Liver (tissue), 3 donors: ENCODE measurements at regions not wholly inside any gene's neighbourhood (a gene's known extent, or its start where the extent isn't known, plus 50 kb on each side); places are given as distances from the start of the nearest gene placed in this dataset.

Source experiments
- EGR1 ChIP-seq, 2 donors: IDR thresholded peaks; 2 replicates each; pipeline ENCODE4 v1.6.1; 2016 to 2018; ENCODE audit warnings: antibody characterized with exemption in 2 of 2, low read depth in 2 of 2
- FOXA1 ChIP-seq: IDR thresholded peaks from 2 replicates; pipeline ENCODE4 v1.6.1; 2016; ENCODE audit warnings: antibody characterized with exemption
- GABPA ChIP-seq, 2 donors: IDR thresholded peaks in 1 of 2; conservative IDR thresholded peaks in 1 of 2; 2 replicates each; pipeline ENCODE4 v1.6.1; 2016; ENCODE audit warnings: antibody characterized with exemption in 2 of 2, mild to moderate bottlenecking in 1 of 2, moderate library complexity in 1 of 2
- HNF4A ChIP-seq, 2 donors: conservative IDR thresholded peaks; 2 replicates each; pipeline ENCODE4 v1.6.1; 2016; ENCODE audit warnings: antibody characterized with exemption in 2 of 2, mild to moderate bottlenecking in 2 of 2
- JUND ChIP-seq, 2 donors: IDR thresholded peaks; 2 replicates each; pipeline ENCODE4 v1.6.1; 2016; ENCODE audit warnings: antibody characterized with exemption in 2 of 2
- RAD21 ChIP-seq, 2 donors: IDR thresholded peaks; 2 replicates each; pipeline ENCODE4 v1.6.1; 2016; ENCODE audit warnings: antibody characterized with exemption in 2 of 2, mild to moderate bottlenecking in 2 of 2
- SP1 ChIP-seq: IDR thresholded peaks from 2 replicates; pipeline ENCODE4 v1.6.1; 2018; ENCODE audit warnings: antibody characterized with exemption, mild to moderate bottlenecking
- TAF1 ChIP-seq: conservative IDR thresholded peaks from 2 replicates; pipeline ENCODE4 v1.6.1; 2016; ENCODE audit warnings: antibody characterized with exemption, mild to moderate bottlenecking
- TF ChIP-seq, protein P1 (sequence below): fragments of 150-350 bp; IDR thresholded peaks from 2 replicates; pipeline ENCODE4 v1.5.1; 2017; ENCODE audit warnings: improper control_type of control experiment, low read depth, low read length; ENCODE audit not compliant: missing input control
- TF ChIP-seq, protein P2 (sequence below): IDR thresholded peaks from 2 replicates; pipeline ENCODE4 v1.6.1; 2016; ENCODE audit warnings: antibody characterized with exemption
- TF ChIP-seq, protein P3 (sequence below): IDR thresholded peaks from 2 replicates; pipeline ENCODE4 v1.6.1; 2016; ENCODE audit warnings: antibody characterized with exemption
- TF ChIP-seq, protein P4 (sequence below): IDR thresholded peaks from 2 replicates; pipeline ENCODE4 v1.6.1; 2016; ENCODE audit warnings: antibody characterized with exemption
- TF ChIP-seq, protein P5 (sequence below): IDR thresholded peaks from 2 replicates; pipeline ENCODE4 v1.6.1; 2016; ENCODE audit warnings: antibody characterized with exemption, mild to moderate bottlenecking
- donor health status: healthy.
- donor health status: healthy.

DNA sequence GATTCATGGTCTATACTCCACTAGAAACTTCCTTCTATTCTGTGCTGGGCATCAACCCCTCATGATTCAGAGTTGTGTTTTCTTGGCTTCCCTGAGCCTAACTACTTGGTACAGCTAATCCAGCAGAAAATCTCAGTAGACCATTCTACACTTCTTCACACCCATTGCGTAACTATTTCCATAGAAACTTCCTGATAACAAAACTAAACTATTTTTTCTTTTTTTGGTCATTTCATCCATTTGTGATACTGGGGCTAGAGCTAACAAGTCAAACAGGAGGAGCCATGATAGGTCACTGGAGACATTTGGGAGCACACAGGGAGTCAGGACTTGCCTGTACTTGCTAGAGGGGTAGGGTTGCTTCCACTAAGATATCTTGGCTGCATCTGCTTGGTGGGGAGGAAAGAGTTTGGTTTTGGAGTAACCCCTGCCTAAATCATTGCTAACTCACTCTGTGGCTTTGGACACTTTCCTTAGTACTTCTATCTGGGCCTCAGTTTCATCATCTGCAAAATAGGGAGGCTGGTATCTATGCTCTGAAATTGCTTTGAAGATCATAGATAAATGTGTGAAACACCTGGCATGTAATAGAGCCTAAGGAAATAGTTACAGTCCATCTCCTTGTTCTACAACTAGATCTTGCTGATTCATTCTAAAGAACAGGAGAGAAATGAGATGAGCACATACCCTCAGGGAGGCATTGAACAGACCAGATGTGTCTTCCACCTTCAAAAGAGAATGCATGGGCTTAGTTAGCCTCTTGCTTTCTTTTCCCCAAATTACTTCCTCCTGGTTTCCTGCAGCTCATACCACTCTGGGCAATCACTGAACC, 127.9 kb upstream of the ADGRF1 start:
- TF ChIP-seq JUND (IDR thresholded peaks at IDR 0.05), result no peak
- no peak for TF ChIP-seq SP1
- TF ChIP-seq, protein P1, sequence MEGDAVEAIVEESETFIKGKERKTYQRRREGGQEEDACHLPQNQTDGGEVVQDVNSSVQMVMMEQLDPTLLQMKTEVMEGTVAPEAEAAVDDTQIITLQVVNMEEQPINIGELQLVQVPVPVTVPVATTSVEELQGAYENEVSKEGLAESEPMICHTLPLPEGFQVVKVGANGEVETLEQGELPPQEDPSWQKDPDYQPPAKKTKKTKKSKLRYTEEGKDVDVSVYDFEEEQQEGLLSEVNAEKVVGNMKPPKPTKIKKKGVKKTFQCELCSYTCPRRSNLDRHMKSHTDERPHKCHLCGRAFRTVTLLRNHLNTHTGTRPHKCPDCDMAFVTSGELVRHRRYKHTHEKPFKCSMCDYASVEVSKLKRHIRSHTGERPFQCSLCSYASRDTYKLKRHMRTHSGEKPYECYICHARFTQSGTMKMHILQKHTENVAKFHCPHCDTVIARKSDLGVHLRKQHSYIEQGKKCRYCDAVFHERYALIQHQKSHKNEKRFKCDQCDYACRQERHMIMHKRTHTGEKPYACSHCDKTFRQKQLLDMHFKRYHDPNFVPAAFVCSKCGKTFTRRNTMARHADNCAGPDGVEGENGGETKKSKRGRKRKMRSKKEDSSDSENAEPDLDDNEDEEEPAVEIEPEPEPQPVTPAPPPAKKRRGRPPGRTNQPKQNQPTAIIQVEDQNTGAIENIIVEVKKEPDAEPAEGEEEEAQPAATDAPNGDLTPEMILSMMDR, result no peak
- TF ChIP-seq, protein P2, sequence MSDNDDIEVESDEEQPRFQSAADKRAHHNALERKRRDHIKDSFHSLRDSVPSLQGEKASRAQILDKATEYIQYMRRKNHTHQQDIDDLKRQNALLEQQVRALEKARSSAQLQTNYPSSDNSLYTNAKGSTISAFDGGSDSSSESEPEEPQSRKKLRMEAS, result no peak
- TF ChIP-seq GABPA (IDR thresholded peaks at IDR 0.05 in 1 of 2, conservative IDR thresholded peaks at IDR 0.05 in 1 of 2), result no peak
- TF ChIP-seq TAF1, result no peak
- no peak for TF ChIP-seq EGR1 (IDR thresholded peaks at IDR 0.05; ENCODE audit: low read depth in 2 of 2)
- TF ChIP-seq, protein P3, sequence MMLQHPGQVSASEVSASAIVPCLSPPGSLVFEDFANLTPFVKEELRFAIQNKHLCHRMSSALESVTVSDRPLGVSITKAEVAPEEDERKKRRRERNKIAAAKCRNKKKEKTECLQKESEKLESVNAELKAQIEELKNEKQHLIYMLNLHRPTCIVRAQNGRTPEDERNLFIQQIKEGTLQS, result no peak
- no peak for TF ChIP-seq RAD21 (IDR thresholded peaks at IDR 0.05)
- TF ChIP-seq HNF4A (conservative IDR thresholded peaks at IDR 0.05), result no peak
- no peak for TF ChIP-seq FOXA1
- TF ChIP-seq, protein P4, sequence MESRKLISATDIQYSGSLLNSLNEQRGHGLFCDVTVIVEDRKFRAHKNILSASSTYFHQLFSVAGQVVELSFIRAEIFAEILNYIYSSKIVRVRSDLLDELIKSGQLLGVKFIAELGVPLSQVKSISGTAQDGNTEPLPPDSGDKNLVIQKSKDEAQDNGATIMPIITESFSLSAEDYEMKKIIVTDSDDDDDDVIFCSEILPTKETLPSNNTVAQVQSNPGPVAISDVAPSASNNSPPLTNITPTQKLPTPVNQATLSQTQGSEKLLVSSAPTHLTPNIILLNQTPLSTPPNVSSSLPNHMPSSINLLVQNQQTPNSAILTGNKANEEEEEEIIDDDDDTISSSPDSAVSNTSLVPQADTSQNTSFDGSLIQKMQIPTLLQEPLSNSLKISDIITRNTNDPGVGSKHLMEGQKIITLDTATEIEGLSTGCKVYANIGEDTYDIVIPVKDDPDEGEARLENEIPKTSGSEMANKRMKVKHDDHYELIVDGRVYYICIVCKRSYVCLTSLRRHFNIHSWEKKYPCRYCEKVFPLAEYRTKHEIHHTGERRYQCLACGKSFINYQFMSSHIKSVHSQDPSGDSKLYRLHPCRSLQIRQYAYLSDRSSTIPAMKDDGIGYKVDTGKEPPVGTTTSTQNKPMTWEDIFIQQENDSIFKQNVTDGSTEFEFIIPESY, result no peak
- TF ChIP-seq, protein P5, sequence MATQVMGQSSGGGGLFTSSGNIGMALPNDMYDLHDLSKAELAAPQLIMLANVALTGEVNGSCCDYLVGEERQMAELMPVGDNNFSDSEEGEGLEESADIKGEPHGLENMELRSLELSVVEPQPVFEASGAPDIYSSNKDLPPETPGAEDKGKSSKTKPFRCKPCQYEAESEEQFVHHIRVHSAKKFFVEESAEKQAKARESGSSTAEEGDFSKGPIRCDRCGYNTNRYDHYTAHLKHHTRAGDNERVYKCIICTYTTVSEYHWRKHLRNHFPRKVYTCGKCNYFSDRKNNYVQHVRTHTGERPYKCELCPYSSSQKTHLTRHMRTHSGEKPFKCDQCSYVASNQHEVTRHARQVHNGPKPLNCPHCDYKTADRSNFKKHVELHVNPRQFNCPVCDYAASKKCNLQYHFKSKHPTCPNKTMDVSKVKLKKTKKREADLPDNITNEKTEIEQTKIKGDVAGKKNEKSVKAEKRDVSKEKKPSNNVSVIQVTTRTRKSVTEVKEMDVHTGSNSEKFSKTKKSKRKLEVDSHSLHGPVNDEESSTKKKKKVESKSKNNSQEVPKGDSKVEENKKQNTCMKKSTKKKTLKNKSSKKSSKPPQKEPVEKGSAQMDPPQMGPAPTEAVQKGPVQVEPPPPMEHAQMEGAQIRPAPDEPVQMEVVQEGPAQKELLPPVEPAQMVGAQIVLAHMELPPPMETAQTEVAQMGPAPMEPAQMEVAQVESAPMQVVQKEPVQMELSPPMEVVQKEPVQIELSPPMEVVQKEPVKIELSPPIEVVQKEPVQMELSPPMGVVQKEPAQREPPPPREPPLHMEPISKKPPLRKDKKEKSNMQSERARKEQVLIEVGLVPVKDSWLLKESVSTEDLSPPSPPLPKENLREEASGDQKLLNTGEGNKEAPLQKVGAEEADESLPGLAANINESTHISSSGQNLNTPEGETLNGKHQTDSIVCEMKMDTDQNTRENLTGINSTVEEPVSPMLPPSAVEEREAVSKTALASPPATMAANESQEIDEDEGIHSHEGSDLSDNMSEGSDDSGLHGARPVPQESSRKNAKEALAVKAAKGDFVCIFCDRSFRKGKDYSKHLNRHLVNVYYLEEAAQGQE, result no peak
